HCT116 (cell line): ENCODE measurements at regions not wholly inside any gene's neighbourhood (a gene's known extent, or its start where the extent isn't known, plus 50 kb on each side); places are given as distances from the start of the nearest gene placed in this dataset.

ENCODE experiments used
- ATAC-seq: fragments of 200-7000 bp; cut with Tn5 transposase; 2 replicates; pipeline ENCODE4 v1.9.1; 2020; ENCODE audit warnings: mild to moderate bottlenecking, moderate library complexity
- BruUV-seq: library from RNA; stranded (reverse); fragments of 400-500 nt; replicated peaks from 2 replicates; lab custom pipeline; 2021; lab: Mats Ljungman, UMichigan
- CTCF ChIA-PET: fragments of 300-600 bp; sonication (Branson Sonifier 250); formaldehyde crosslinking; loops from one replicate; lab custom pipeline; 2021; ENCODE audit warnings: antibody characterized with exemption; lab: Charles Lee
- POLR2A ChIA-PET: fragments of 300-600, 350-600 bp; sonication (Branson Sonifier 250); formaldehyde crosslinking; loops from one replicate; lab custom pipeline; 2021; ENCODE audit warnings: antibody characterized with exemption; lab: Charles Lee
- RAD21 ChIA-PET, 2 experiments: fragments of 300-600 bp; sonication (Branson Sonifier 250); formaldehyde crosslinking; loops; one replicate each; lab custom pipeline; 2023; ENCODE audit warnings: low total read pairs in 2 of 2; ENCODE audit not compliant: uncharacterized antibody in 2 of 2, unreplicated experiment in 2 of 2, low non-redundant PET in 1 of 2; lab: Charles Lee
- DNase-seq: peaks from one replicate; pipeline ENCODE4 v3.0.0-alpha.2; 2010; ENCODE audit warnings: low read depth, low spot score
- H2AFZ ChIP-seq: fragments of 200-600 bp; shearing (Covaris generic), sonication (generic); 2 replicates; pipeline ENCODE4 v1.6.1; 2017; ENCODE audit warnings: low read depth, mixed run types, mixed read lengths, antibody characterized with exemption, low read length; ENCODE audit not compliant: poor library complexity, severe bottlenecking
- H3K27ac ChIP-seq: 2 replicates; pipeline ENCODE4 v1.5.1; 2012; ENCODE audit warnings: low read depth, low read length
- H3K27me3 ChIP-seq: fragments of 200-600 bp; sonication (generic); 2 replicates; pipeline ENCODE4 v1.6.1; 2016; ENCODE audit warnings: mixed run types, low read length, mixed read lengths; ENCODE audit not compliant: insufficient read depth
- H3K36me3 ChIP-seq, 2 experiments: fragments of 200-500 bp in 1 of 2; fragments of 200-600 bp in 1 of 2; sonication (Bioruptor generic) in 1 of 2; sonication (generic) in 1 of 2; 2 replicates each; pipeline versions ENCODE4 v1.5.1 to v1.6.1; 2014 to 2016; ENCODE audit warnings: low read length in 2 of 2, inconsistent platforms in 1 of 2, mixed read lengths in 1 of 2, mixed run types in 1 of 2; ENCODE audit not compliant: insufficient read depth in 2 of 2, control insufficient read depth in 1 of 2
- H3K4me1 ChIP-seq, 2 experiments: fragments of 200-600 bp in 1 of 2; sonication (generic) in 1 of 2; 2 replicates each; pipeline versions ENCODE4 v1.5.1 to v1.6.1; 2012 to 2017; ENCODE audit warnings: low read length in 2 of 2, inconsistent platforms in 1 of 2, mild to moderate bottlenecking in 1 of 2, mixed read lengths in 1 of 2, mixed run types in 1 of 2, moderate library complexity in 1 of 2; ENCODE audit not compliant: insufficient read depth in 2 of 2, control insufficient read depth in 1 of 2
- H3K4me2 ChIP-seq: fragments of 200-600 bp; sonication (generic); 2 replicates; pipeline ENCODE4 v1.6.1; 2017; ENCODE audit warnings: mixed run types, low read length, mixed read lengths
- H3K4me3 ChIP-seq, 2 experiments: fragments of 200-600 bp in 1 of 2; sonication (generic) in 1 of 2; replicated peaks in 1 of 2; 2 replicates each; pipeline ENCODE4 v1.5.1; 2011 to 2016; ENCODE audit warnings: low read length in 2 of 2, control low read depth in 1 of 2, low read depth in 1 of 2, mild to moderate bottlenecking in 1 of 2, mixed read lengths in 1 of 2, mixed run types in 1 of 2
- H3K79me2 ChIP-seq: fragments of 200-600 bp; sonication (generic); 2 replicates; pipeline ENCODE4 v1.6.1; 2017; ENCODE audit warnings: mild to moderate bottlenecking, mixed run types, low read length, moderate library complexity, mixed read lengths; ENCODE audit not compliant: insufficient read depth
- H3K9ac ChIP-seq: fragments of 200-600 bp; sonication (generic); 2 replicates; pipeline ENCODE4 v1.6.1; 2016; ENCODE audit warnings: low read length, mixed read lengths
- H3K9me2 ChIP-seq: fragments of 200-600 bp; sonication (generic), shearing (Covaris generic); 2 replicates; pipeline ENCODE4 v1.6.1; 2017; ENCODE audit warnings: mixed run types, mild to moderate bottlenecking, moderate library complexity; ENCODE audit not compliant: insufficient read depth
- H3K9me3 ChIP-seq, 2 experiments: fragments of 200-500 bp in 1 of 2; fragments of 200-600 bp in 1 of 2; sonication (Bioruptor generic) in 1 of 2; sonication (generic) in 1 of 2; 2 replicates each; pipeline ENCODE4 v1.6.1; 2014 to 2017; ENCODE audit warnings: low read length in 2 of 2, mixed read lengths in 2 of 2, inconsistent platforms in 1 of 2, low read depth in 1 of 2, mild to moderate bottlenecking in 1 of 2, mixed run types in 1 of 2, moderate library complexity in 1 of 2; ENCODE audit not compliant: control insufficient read depth in 1 of 2, insufficient read depth in 1 of 2
- H4K20me1 ChIP-seq: fragments of 200-600 bp; sonication (generic), shearing (Covaris generic); 2 replicates; pipeline ENCODE4 v1.6.1; 2017; ENCODE audit warnings: mixed run types, mild to moderate bottlenecking, moderate library complexity; ENCODE audit not compliant: insufficient read depth
- ATF3 ChIP-seq: IDR thresholded peaks from 2 replicates; pipeline ENCODE4 v1.6.1; 2012
- POLR2AphosphoS5 ChIP-seq: IDR thresholded peaks from 2 replicates; pipeline ENCODE4 v1.6.1; 2011; ENCODE audit warnings: mild to moderate bottlenecking, low read depth, low read length, moderate library complexity
- REST ChIP-seq: IDR thresholded peaks from 2 replicates; pipeline ENCODE4 v1.6.1; 2012; ENCODE audit warnings: low read depth
- ZFX ChIP-seq: fragments of 450-650 bp; IDR thresholded peaks from 2 replicates; pipeline ENCODE4 v1.6.1; 2017
- ZNF274 ChIP-seq: fragments of 200-500 bp; sonication (Bioruptor generic); IDR thresholded peaks from 2 replicates; pipeline ENCODE4 v1.6.1; 2014; ENCODE audit warnings: mild to moderate bottlenecking, low read depth, low read length, inconsistent platforms
- intact Hi-C: fragments of 100-400 bp; cut with micrococcal nuclease; formaldehyde crosslinking; loops from 2 replicates; pipeline ENCODE4 v1.10.0; 2022

GRCh38 chr16:77499373-77500285, 64.8 kb upstream of the ADAMTS18 start:
- Histone ChIP-seq H3K4me3 (no peak overlapping the region), H3K36me3 (no peaks in the 10 kb centered on the region), H3K9me2 (no peaks in the 10 kb centered on the region), H3K27ac (no peak overlapping the region), H3K4me1 (no peaks in the 10 kb centered on the region), H3K79me2 (no peaks in the 10 kb centered on the region), H3K27me3 (peaks cover 8% of the 10 kb centered on the region), H3K9ac (no peak overlapping the region), H4K20me1 (no peaks in the 10 kb centered on the region), H2AFZ (no peak overlapping the region), H3K4me2 (no peak overlapping the region), H3K9me3 (no peaks in the 10 kb centered on the region)
- no peak for ATAC-seq
- ChIA-PET CTCF (no interaction called here), RAD21 (no interaction called here), POLR2A (no interaction called here)
- no TSS peak for BruUV-seq
- no peak for DNase-seq
- TF ChIP-seq REST = no peak
- TF ChIP-seq ZNF274 = no peak
- TF ChIP-seq ZFX = no peak
- TF ChIP-seq POLR2AphosphoS5 = no peak
- no peak for TF ChIP-seq ATF3
- intact Hi-C loops = no loop called here
